Esophagus (tissue), 2 donors: ENCODE measurements at regions not wholly inside any gene's neighbourhood (a gene's known extent, or its start where the extent isn't known, plus 50 kb on each side); places are given as distances from the start of the nearest gene placed in this dataset.

Experiments
- H3K27ac ChIP-seq, 2 donors: one replicate each; pipeline ENCODE4 v1.5.1; 2013; ENCODE audit warnings: low read depth in 2 of 2, mild to moderate bottlenecking in 2 of 2, inconsistent platforms in 1 of 2, low read length in 1 of 2, moderate library complexity in 1 of 2
- H3K27me3 ChIP-seq, 2 donors: one replicate each; pipeline ENCODE4 v1.6.1; 2013; ENCODE audit warnings: low read length in 2 of 2, control low read depth in 1 of 2, mild to moderate bottlenecking in 1 of 2; ENCODE audit not compliant: insufficient read depth in 2 of 2, control insufficient read depth in 1 of 2
- H3K36me3 ChIP-seq, 2 donors: one replicate each; pipeline ENCODE4 v1.6.1; 2013; ENCODE audit warnings: low read length in 1 of 2; ENCODE audit not compliant: control insufficient read depth in 2 of 2, insufficient read depth in 2 of 2
- H3K4me1 ChIP-seq, 2 donors: one replicate each; pipeline ENCODE4 v1.6.1; 2013; ENCODE audit warnings: low read length in 1 of 2; ENCODE audit not compliant: control insufficient read depth in 2 of 2, insufficient read depth in 2 of 2
- H3K4me3 ChIP-seq, 2 donors: one replicate each; pipeline ENCODE4 v1.5.1; 2013; ENCODE audit warnings: low read length in 2 of 2, mild to moderate bottlenecking in 2 of 2, low read depth in 1 of 2, moderate library complexity in 1 of 2
- H3K9me3 ChIP-seq, 2 donors: one replicate each; pipeline ENCODE4 v1.6.1; 2013; ENCODE audit warnings: mild to moderate bottlenecking in 2 of 2, low read depth in 1 of 2, low read length in 1 of 2, moderate library complexity in 1 of 2; ENCODE audit not compliant: control insufficient read depth in 2 of 2, insufficient read depth in 1 of 2
- WGBS, 2 donors: extraction: QIAGEN DNeasy Blood & Tissue Kit; methylation state at CpG; one replicate each; pipeline ENCODE4 v1.1.7; 2013; 5-methylcytosine and 5-hydroxymethylcytosine counted together
- donor health status: healthy with polysubstance abuse.
- donor health status: Bipolar disorder and iron deficiency.

DNA sequence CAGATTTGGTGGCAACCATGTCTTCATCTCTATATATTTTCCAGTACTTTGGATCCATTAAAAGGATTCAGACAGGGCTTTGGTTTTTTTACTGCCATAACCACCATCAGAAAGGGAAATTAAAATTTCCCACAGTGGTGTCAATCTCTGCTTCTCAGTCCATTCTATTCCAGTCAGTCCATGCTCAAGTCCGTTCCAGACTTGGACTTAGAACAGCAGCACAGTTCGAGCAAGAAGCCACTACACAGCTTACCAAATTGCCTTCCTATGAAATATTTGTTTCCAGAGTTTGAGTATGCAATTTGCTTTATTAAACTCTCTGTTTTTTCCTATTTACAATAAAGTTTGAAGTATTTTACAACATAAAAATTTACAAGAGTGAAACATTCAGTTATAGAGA is 306.5 kb upstream of the GULP1 start:
- H3K4me1 ChIP-seq, result no peaks in the 10 kb centered on the region
- no peak overlapping the region for H3K27ac ChIP-seq
- no peaks in the 10 kb centered on the region for H3K9me3 ChIP-seq
- H3K27me3 ChIP-seq, result no peaks in the 10 kb centered on the region
- H3K36me3 ChIP-seq, result no peaks in the 10 kb centered on the region
- 78 to 87% methylated on average over 2 of the region's 2 CpGs for WGBS, 2 donors
- no peak overlapping the region for H3K4me3 ChIP-seq

GRCh38 chr2:187985923-187986322 is 305.8 kb upstream of the GULP1 start:
- Histone ChIP-seq H3K27me3 (no peaks in the 10 kb centered on the region), H3K4me1 (no peaks in the 10 kb centered on the region), H3K36me3 (no peaks in the 10 kb centered on the region), H3K27ac (no peak overlapping the region), H3K4me3 (no peak overlapping the region), H3K9me3 (no peaks in the 10 kb centered on the region)
- WGBS, 2 donors, result 52 to 60% methylated on average over 4 of the region's 4 CpGs

DNA sequence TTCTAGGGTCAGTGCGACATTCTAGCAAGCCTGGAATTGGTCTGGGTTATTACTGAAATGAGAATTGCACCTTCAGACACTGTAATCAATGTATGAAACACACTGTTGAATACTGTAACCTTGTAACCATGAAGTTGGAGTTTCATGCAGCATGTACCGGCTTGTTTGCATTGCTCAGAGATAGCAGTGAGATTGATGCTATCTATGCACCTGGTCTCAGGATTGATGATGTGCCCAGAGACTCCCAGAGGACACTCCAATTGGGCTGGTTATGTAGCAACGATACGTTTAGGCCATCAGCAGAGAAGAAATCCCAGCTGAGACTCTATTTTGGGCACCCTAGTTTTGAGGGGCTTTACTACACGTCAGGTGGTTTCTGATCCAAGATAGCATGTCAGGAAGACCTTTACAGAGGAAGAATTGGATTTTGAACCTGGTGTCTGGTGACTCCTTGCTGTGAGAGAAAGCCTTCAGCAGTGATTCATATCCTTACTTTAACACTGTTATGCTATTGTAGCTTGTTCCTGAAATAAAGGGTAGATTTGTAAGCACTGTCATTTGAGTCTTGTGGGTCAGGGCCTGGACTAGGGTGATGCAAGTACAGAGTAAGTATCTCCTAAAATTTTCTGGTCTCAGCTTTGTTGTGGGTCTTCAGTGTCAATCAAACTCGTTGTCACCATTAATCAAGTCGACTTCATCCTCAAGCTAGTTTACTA is 305.1 kb upstream of the GULP1 start:
- no peak overlapping the region for H3K27ac ChIP-seq
- H3K9me3 ChIP-seq, result no peaks in the 10 kb centered on the region
- no peaks in the 10 kb centered on the region for H3K27me3 ChIP-seq
- no peaks in the 10 kb centered on the region for H3K4me1 ChIP-seq
- 67 to 76% methylated on average over 7 of the region's 7 CpGs for whole genome bisulfite sequencing, 2 donors
- no peaks in the 10 kb centered on the region for H3K36me3 ChIP-seq
- H3K4me3 ChIP-seq, result no peak overlapping the region

DNA sequence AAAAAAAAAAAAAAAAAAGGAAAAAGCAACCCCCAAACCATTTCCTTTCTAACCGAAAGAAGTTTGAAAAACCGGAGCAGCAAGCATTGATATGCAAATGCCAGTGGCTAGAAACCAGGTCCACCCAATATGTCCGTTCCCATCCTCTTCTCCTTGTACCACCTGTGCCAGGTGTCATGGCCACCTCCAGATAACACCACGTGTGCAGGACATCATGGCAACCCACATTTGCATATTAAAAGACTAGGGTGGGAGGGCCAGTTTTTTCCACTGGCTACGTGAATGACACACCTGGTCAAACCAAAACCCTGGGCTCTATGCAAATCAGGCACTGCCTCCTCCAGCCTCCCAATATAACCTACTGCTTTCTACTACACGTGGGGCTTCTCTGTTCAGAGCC is 303.3 kb upstream of the GULP1 start:
- Histone ChIP-seq H3K4me1 (no peaks in the 10 kb centered on the region), H3K27me3 (no peaks in the 10 kb centered on the region), H3K4me3 (no peak overlapping the region), H3K9me3 (no peaks in the 10 kb centered on the region), H3K27ac (no peak overlapping the region), H3K36me3 (no peaks in the 10 kb centered on the region)
- WGBS, 2 donors, result 72 to 74% methylated on average over 6 of the region's 6 CpGs

GRCh38 chr2:187989925-187990623 is 301.6 kb upstream of the GULP1 start:
- H3K4me1 ChIP-seq, result no peaks in the 10 kb centered on the region
- 75 to 81% methylated on average over 2 of the region's 2 CpGs for WGBS, 2 donors

DNA sequence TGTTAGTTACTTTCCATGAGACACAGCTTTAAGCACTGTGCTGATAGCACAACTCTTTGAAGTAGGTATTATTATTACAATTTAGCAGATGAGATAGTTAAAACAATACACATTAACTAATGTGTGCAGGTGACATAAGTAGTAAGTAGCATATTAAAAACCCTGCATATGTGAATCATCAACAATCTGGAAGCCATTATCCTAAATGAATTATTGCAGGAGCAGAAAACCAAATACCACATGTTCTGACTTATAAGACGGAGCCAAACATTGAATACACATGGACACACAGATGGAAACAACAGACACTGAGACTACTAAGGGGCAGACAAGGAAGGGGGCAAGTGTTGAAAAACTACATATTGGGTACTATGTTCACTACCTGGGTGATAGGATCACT is 300.3 kb upstream of the GULP1 start:
- H3K9me3 ChIP-seq, result no peaks in the 10 kb centered on the region
- 81 to 93% methylated on average over 1 of the region's 1 CpG for WGBS, 2 donors
- no peaks in the 10 kb centered on the region for H3K4me1 ChIP-seq
- no peaks in the 10 kb centered on the region for H3K36me3 ChIP-seq
- no peak overlapping the region for H3K27ac ChIP-seq
- H3K4me3 ChIP-seq, result no peak overlapping the region
- no peaks in the 10 kb centered on the region for H3K27me3 ChIP-seq

More at GRCh38 chr2:187989925-187990623, 301.6 kb upstream of the GULP1 start:
- no peak overlapping the region for H3K4me3 ChIP-seq
- no peaks in the 10 kb centered on the region for H3K36me3 ChIP-seq
- H3K27me3 ChIP-seq, result no peaks in the 10 kb centered on the region
- no peaks in the 10 kb centered on the region for H3K9me3 ChIP-seq
- no peak overlapping the region for H3K27ac ChIP-seq

DNA sequence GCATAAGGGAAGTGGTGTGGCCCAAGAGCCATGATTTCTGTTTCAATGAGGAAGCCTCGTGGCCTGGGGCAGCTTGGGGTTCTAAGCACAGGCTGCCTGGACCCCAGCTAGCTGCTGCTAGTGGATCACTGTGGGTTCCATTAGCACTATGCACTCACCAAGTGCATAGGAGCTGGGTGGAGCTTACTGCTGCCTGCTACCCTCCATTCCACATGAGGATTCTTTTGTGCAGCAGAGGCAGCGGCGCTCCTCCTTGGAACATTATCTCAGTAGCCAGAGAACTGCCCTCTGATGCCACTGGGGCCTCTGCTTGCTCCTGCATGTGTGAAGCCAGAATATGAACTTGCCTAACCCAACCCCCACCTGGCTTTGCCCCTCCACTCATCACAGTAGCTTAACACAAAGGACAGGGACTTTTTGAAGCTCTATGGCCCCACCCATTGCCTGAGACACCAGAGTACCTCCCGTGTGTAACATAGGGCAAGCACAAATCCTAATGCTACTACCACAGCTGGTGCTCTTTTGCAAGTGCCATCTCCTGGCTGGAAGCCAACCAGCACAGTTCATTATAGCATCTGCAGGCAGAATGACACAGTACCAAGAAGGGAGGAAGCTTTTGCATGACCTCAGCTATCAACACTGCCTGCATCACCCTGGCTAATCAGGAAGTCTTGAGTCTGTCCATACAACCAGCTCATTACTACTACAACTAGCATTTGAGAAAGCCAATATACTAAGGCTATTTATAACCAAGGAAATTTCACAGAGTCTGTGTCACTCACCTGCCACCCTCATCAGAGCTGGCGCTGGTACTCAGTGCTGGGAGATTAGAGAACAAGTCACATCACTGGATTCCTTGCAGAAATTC is 297.0 kb upstream of the GULP1 start:
- Histone ChIP-seq H3K27ac (no peak overlapping the region), H3K4me3 (no peak overlapping the region), H3K9me3 (no peaks in the 10 kb centered on the region), H3K27me3 (no peaks in the 10 kb centered on the region), H3K4me1 (no peaks in the 10 kb centered on the region), H3K36me3 (no peaks in the 10 kb centered on the region)
- 64 to 65% methylated on average over 5 of the region's 5 CpGs for WGBS, 2 donors

DNA sequence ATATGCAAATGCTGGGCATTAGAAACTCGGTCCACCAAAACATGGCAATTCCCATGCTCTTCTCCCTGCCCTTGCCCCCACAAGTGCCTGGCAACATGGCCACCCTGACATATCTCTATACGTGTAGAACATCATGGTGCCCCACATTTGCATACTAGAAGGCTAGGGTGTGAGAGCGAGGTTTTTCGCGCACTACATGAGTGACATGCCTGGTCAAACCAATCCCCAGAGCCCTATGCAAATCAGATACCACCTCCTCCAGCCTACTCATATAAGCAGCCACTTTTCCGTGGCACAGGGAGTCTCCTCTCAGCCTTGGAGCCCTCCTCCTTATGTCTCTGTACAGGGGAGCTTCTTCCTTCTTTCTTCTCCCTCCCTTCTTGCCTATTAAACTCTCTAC is 296.1 kb upstream of the GULP1 start:
- no peaks in the 10 kb centered on the region for H3K27me3 ChIP-seq
- H3K27ac ChIP-seq, result no peak overlapping the region
- H3K9me3 ChIP-seq, result no peaks in the 10 kb centered on the region
- no peaks in the 10 kb centered on the region for H3K36me3 ChIP-seq
- H3K4me3 ChIP-seq, result no peak overlapping the region
- WGBS, 2 donors, result 82 to 85% methylated on average over 6 of the region's 6 CpGs
- H3K4me1 ChIP-seq, result no peaks in the 10 kb centered on the region

DNA sequence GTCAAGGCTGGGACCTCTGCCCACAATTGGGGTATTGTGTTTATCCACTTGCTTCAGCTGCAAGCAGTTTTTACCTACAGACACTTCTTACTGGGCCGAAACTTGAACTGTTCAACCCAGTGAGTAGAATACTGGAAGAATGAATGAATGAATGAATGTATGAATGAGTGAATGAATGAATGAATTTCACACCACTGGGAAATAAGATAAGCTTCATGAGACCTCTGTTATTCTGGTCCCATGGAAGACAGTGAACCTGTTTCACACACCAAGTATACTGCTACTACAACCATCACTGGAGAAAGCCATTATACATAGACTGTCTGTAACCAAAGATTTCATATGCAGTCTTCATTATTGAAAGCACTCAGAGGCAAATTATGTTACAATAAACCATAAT is 295.0 kb upstream of the GULP1 start:
- WGBS, 2 donors, result 94 to 97% methylated on average over 1 of the region's 1 CpG

More for the DNA sequence above, 295.0 kb upstream of the GULP1 start:
- Histone ChIP-seq H3K36me3 (no peaks in the 10 kb centered on the region), H3K4me1 (no peaks in the 10 kb centered on the region), H3K4me3 (no peak overlapping the region), H3K9me3 (no peaks in the 10 kb centered on the region), H3K27me3 (no peaks in the 10 kb centered on the region), H3K27ac (no peak overlapping the region)
